ENCODE measurements at regions not wholly inside any gene's neighbourhood (a gene's known extent, or its start where the extent isn't known, plus 50 kb on each side); places are given as distances from the start of the nearest gene placed in this dataset.
"Not testable (repeated sequence)": the region's sequence is repeated elsewhere in the genome, so short reads cannot be mapped to it uniquely, and the experiment has no call there.

DNA sequence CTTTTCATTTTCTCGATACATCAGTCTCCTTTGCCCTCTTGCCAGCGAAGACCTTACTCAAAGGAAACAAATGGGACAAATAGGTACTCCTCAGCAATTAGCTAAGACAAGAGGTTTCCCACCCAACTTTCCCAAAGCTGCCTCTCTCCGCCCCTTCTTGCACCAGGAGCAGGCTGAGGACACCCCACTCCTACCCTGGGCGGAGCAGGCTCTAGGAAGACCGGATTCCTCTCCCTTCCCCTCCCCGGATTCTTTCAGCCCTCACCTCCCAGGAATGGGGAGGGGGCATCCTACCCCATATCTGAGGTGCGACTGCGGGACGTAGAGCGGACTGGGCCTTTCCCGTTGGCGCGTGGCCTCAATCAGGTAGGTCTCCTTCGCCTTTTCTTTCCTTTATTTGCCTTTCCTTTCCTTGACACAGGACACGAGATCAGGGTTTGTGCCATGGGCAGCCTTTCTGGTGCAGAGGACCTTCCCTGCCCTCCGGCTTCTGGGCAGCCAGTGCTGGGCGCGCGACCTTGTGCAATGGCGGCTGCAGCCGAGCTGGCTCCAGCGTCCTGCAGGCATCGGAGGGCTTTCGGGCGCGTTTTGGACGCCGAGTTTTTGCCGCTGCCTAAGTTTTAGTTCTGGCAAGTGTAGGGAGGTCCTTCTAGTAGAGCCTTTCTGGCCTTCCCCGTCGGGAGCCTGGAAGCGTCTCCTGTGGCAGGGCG is 161.9 kb downstream of the PLS3 start:
- FAIRE-seq: not testable (repeated sequence)
- WGBS, 2 experiments (ENCODE audit: extremely low coverage in 1 of 2, insufficient coverage in 1 of 2, insufficient read length in 1 of 2, insufficient replicate concordance in 2 of 2, low coverage in 1 of 2, low lambda C conversion rate in 2 of 2, missing lambda C conversion rate in 1 of 2): no CpG with 5 or more reads among the region's 33 CpGs

DNA sequence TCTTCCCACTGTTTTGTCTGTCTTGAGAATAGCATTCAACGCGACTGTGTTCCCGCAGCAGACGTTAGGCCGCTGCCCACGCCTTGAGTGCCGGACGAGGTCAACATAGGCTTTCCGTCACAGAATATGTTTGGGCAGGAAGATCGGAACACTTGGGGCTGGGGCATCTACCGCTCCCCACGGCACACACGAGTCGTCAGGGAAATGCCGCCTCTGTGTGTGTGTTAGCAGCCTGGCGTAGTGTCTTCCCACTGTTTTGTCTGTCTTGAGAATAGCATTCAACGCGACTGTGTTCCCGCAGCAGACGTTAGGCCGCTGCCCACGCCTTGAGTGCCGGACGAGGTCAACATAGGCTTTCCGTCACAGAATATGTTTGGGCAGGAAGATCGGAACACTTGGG is 164.4 kb downstream of the PLS3 start:
- H3K9me3 ChIP-seq (ENCODE audit: insufficient read depth in 2 of 2, low read depth in 1 of 2, low read length in 1 of 2); H3K18ac ChIP-seq (ENCODE audit: extremely low read depth, low read length); H3K79me2 ChIP-seq (ENCODE audit: control insufficient read depth in 1 of 2, insufficient read depth in 2 of 2, low read length in 2 of 2); H3K27ac ChIP-seq (ENCODE audit: low read depth, low read length); H2BK20ac ChIP-seq (ENCODE audit: low read length); H3K27me3 ChIP-seq (replicated peaks in 1 of 4; ENCODE audit: control insufficient read depth in 3 of 4, extremely low read depth in 1 of 4, insufficient read depth in 3 of 4, low read length in 3 of 4); CTCF ChIA-PET (ENCODE audit: partially characterized antibody); DNase-seq (ENCODE audit: low read depth in 1 of 2, low spot score in 2 of 2); H3K23me2 ChIP-seq (ENCODE audit: low read depth, low read length); H2BK12ac ChIP-seq (ENCODE audit: low read depth, low read length); H3K9ac ChIP-seq (replicated peaks in 1 of 4; ENCODE audit: extremely low read depth in 1 of 4, low read depth in 3 of 4, low read length in 3 of 4); POLR2A ChIA-PET (ENCODE audit: partially characterized antibody); H3K4me3 ChIP-seq (ENCODE audit: extremely low read depth in 1 of 4, insufficient read depth in 2 of 4, low read depth in 3 of 4, low read length in 4 of 4); H4K91ac ChIP-seq (replicated peaks; ENCODE audit: insufficient read length, low read length); H3K36me3 ChIP-seq (ENCODE audit: control insufficient read depth in 2 of 4, insufficient read depth in 4 of 4, low read length in 3 of 4); H2AFZ ChIP-seq (ENCODE audit: low read length); H3K4me1 ChIP-seq (replicated peaks in 1 of 4; ENCODE audit: control insufficient read depth in 3 of 4, insufficient read depth in 4 of 4, low read length in 3 of 4); H3K4ac ChIP-seq (replicated peaks; ENCODE audit: insufficient read length, low read depth, low read length); H3K4me2 ChIP-seq (ENCODE audit: insufficient read depth in 1 of 2, low read depth in 2 of 2, low read length in 2 of 2); H2BK15ac ChIP-seq (ENCODE audit: low read length); H3K56ac ChIP-seq (replicated peaks; ENCODE audit: insufficient read length, low read depth, low read length); H3K79me1 ChIP-seq (ENCODE audit: low read depth, low read length); H2AK5ac ChIP-seq (ENCODE audit: low read depth, low read length); H3K14ac ChIP-seq (ENCODE audit: insufficient read length); H4K20me1 ChIP-seq (replicated peaks in 1 of 2; ENCODE audit: control insufficient read depth in 1 of 2, insufficient read depth in 2 of 2, low read length in 2 of 2); FAIRE-seq; H4K8ac ChIP-seq (ENCODE audit: extremely low read depth, insufficient read depth, low read length); H2BK5ac ChIP-seq (ENCODE audit: low read depth, low read length); H3K23ac ChIP-seq (ENCODE audit: insufficient read length); H2BK120ac ChIP-seq (replicated peaks; ENCODE audit: low read depth, low read length); H4K5ac ChIP-seq (ENCODE audit: insufficient read length, low read depth, low read length): not testable (repeated sequence)
- WGBS, 2 experiments (ENCODE audit: extremely low coverage in 1 of 2, insufficient coverage in 1 of 2, insufficient read length in 1 of 2, insufficient replicate concordance in 2 of 2, low coverage in 1 of 2, low lambda C conversion rate in 2 of 2, missing lambda C conversion rate in 1 of 2): no CpG with 5 or more reads among the region's 26 CpGs

More for the DNA sequence above, 161.9 kb downstream of the PLS3 start:
- DNase-seq (ENCODE audit: low read depth in 1 of 2, low spot score in 2 of 2); H2BK120ac ChIP-seq (replicated peaks; ENCODE audit: low read depth, low read length); H4K91ac ChIP-seq (replicated peaks; ENCODE audit: insufficient read length, low read length); H4K20me1 ChIP-seq (replicated peaks in 1 of 2; ENCODE audit: control insufficient read depth in 1 of 2, insufficient read depth in 2 of 2, low read length in 2 of 2); H2AK5ac ChIP-seq (ENCODE audit: low read depth, low read length); H3K14ac ChIP-seq (ENCODE audit: insufficient read length); H3K23me2 ChIP-seq (ENCODE audit: low read depth, low read length); H3K4me2 ChIP-seq (ENCODE audit: insufficient read depth in 1 of 2, low read depth in 2 of 2, low read length in 2 of 2); H2BK12ac ChIP-seq (ENCODE audit: low read depth, low read length); H3K4me1 ChIP-seq (replicated peaks in 1 of 4; ENCODE audit: control insufficient read depth in 3 of 4, insufficient read depth in 4 of 4, low read length in 3 of 4); H3K23ac ChIP-seq (ENCODE audit: insufficient read length); H2AFZ ChIP-seq (ENCODE audit: low read length); H2BK20ac ChIP-seq (ENCODE audit: low read length); H3K27me3 ChIP-seq (replicated peaks in 1 of 4; ENCODE audit: control insufficient read depth in 3 of 4, extremely low read depth in 1 of 4, insufficient read depth in 3 of 4, low read length in 3 of 4); H2BK5ac ChIP-seq (ENCODE audit: low read depth, low read length); H4K8ac ChIP-seq (ENCODE audit: extremely low read depth, insufficient read depth, low read length); H3K18ac ChIP-seq (ENCODE audit: extremely low read depth, low read length); H2BK15ac ChIP-seq (ENCODE audit: low read length); H3K79me2 ChIP-seq (ENCODE audit: control insufficient read depth in 1 of 2, insufficient read depth in 2 of 2, low read length in 2 of 2); H3K4ac ChIP-seq (replicated peaks; ENCODE audit: insufficient read length, low read depth, low read length); H4K5ac ChIP-seq (ENCODE audit: insufficient read length, low read depth, low read length); H3K9ac ChIP-seq (replicated peaks in 1 of 4; ENCODE audit: extremely low read depth in 1 of 4, low read depth in 3 of 4, low read length in 3 of 4); H3K27ac ChIP-seq (ENCODE audit: low read depth, low read length); H3K36me3 ChIP-seq (ENCODE audit: control insufficient read depth in 2 of 4, insufficient read depth in 4 of 4, low read length in 3 of 4); H3K79me1 ChIP-seq (ENCODE audit: low read depth, low read length); H3K9me3 ChIP-seq (ENCODE audit: insufficient read depth in 2 of 2, low read depth in 1 of 2, low read length in 1 of 2); H3K56ac ChIP-seq (replicated peaks; ENCODE audit: insufficient read length, low read depth, low read length); POLR2A ChIA-PET (ENCODE audit: partially characterized antibody); CTCF ChIA-PET (ENCODE audit: partially characterized antibody): not testable (repeated sequence)
- peak overlapping the region in 2 of 4 experiments; percentile 34 to 49; a peak in 5 of 8 replicates for H3K4me3 ChIP-seq (ENCODE audit: extremely low read depth in 1 of 4, insufficient read depth in 2 of 4, low read depth in 3 of 4, low read length in 4 of 4)
